Stomach (tissue), 8 donors: ENCODE measurements at regions not wholly inside any gene's neighbourhood (a gene's known extent, or its start where the extent isn't known, plus 50 kb on each side); places are given as distances from the start of the nearest gene placed in this dataset.

ENCODE experiments used
- DNase-seq, 2 donors: peaks; one replicate each; pipeline versions ENCODE4 v3.0.0 to v3.0.0-alpha.2; 2013 to 2019
- H3K27ac ChIP-seq, 5 donors: fragments of 200-600 bp in 4 of 5; sonication (generic) in 4 of 5; one replicate each; pipeline ENCODE4 v1.5.1; 2013 to 2019; ENCODE audit warnings: mild to moderate bottlenecking in 1 of 5, moderate library complexity in 1 of 5
- H3K27me3 ChIP-seq, 3 donors: fragments of 200-600 bp; sonication (generic); one replicate each; pipeline ENCODE4 v1.5.1; 2017 to 2019; ENCODE audit warnings: mixed run types in 1 of 3
- H3K36me3 ChIP-seq, 4 donors: fragments of 200-600 bp; sonication (generic); 1 replicate in 3 of 4; 2 replicates in 1 of 4; pipeline ENCODE4 v1.5.1; 2016 to 2019
- H3K4me1 ChIP-seq, 4 donors: fragments of 200-600 bp; sonication (generic); one replicate each; pipeline ENCODE4 v1.5.1; 2016 to 2019
- H3K4me3 ChIP-seq, 4 donors: fragments of 200-600 bp; sonication (generic) in 3 of 4; one replicate each; pipeline ENCODE4 v1.5.1; 2016 to 2019; ENCODE audit warnings: mild to moderate bottlenecking in 1 of 4
- H3K9me3 ChIP-seq, 4 donors: fragments of 200-600 bp; sonication (generic); one replicate each; pipeline ENCODE4 v1.5.1; 2016 to 2019
- CTCF ChIP-seq, 7 experiments: fragments of 450-650 bp in 4 of 7; fragments of 200-600 bp in 3 of 7; sonication (generic) in 3 of 7; IDR thresholded peaks; one replicate each; pipeline ENCODE4 v1.5.1; 2016 to 2019; ENCODE audit warnings: antibody characterized with exemption in 7 of 7, control low read depth in 2 of 7, mild to moderate bottlenecking in 1 of 7
- EP300 ChIP-seq: sonication (generic); formaldehyde crosslinking; IDR thresholded peaks from one replicate; pipeline ENCODE4 v1.6.1; 2017; ENCODE audit warnings: antibody characterized with exemption
- POLR2A ChIP-seq, 4 donors: fragments of 450-650 bp; IDR thresholded peaks; one replicate each; pipeline ENCODE4 v1.6.1; 2016; ENCODE audit warnings: antibody characterized with exemption in 4 of 4, control low read depth in 2 of 4, mild to moderate bottlenecking in 1 of 4, moderate library complexity in 1 of 4
- POLR2AphosphoS5 ChIP-seq, 3 donors: sonication (generic); formaldehyde crosslinking; IDR thresholded peaks; one replicate each; pipeline ENCODE4 v1.6.1; 2016; ENCODE audit warnings: antibody characterized with exemption in 3 of 3
- WGBS, 5 donors: extraction: QIAGEN DNeasy Blood & Tissue Kit in 3 of 5; methylation state at CpG; one replicate each; pipeline versions ENCODE4 v1.1.5 to v1.1.7; 2013 to 2018; 5-methylcytosine and 5-hydroxymethylcytosine counted together
- intact Hi-C: fragments of 100-400 bp; cut with DNase I; formaldehyde crosslinking; loops from one replicate; pipeline ENCODE4 v1.15.1; 2023; ENCODE audit warnings: low total_unique reads
- donor health status: healthy with polysubstance abuse.
- donor health status: Bipolar disorder and iron deficiency.
- donor health status: healthy.

GRCh38 chr16:87100306-87101058 lies 216.7 kb downstream of the C16orf95 start:
- H3K27ac ChIP-seq: no peak overlapping the region
- 59 to 72% (median 65%) methylated on average over 10 to 11 of the region's 11 CpGs for WGBS, 5 donors
- DNase-seq: no peak
- no peaks in the 10 kb centered on the region for H3K4me1 ChIP-seq
- no peak overlapping the region for H3K4me3 ChIP-seq
- peaks cover 0 to 5% (median 0%) of the 10 kb centered on the region in 4 donors for H3K9me3 ChIP-seq
- TF ChIP-seq CTCF (IDR thresholded peaks at IDR 0.05) (no peak), POLR2A (IDR thresholded peaks at IDR 0.05) (no peak), POLR2AphosphoS5 (IDR thresholded peaks at IDR 0.05) (no peak), EP300 (no peak)
- no peaks in the 10 kb centered on the region for H3K36me3 ChIP-seq
- H3K27me3 ChIP-seq: peaks cover 0 to 35% (median 6%) of the 10 kb centered on the region in 3 donors
- intact Hi-C loops: no loop called here

GRCh38 chr16:87101903-87102302 lies 215.3 kb downstream of the C16orf95 start:
- WGBS, 5 donors: 39 to 62% (median 49%) methylated on average over 3 of the region's 3 CpGs
- peak in 1 of 2 donors; percentile 52 for DNase-seq
- no peak overlapping the region for H3K27ac ChIP-seq
- peaks cover 0 to 5% (median 0%) of the 10 kb centered on the region in 4 donors for H3K9me3 ChIP-seq
- no peak overlapping the region for H3K4me3 ChIP-seq
- intact Hi-C loops: no loop called here
- H3K4me1 ChIP-seq: no peaks in the 10 kb centered on the region
- TF ChIP-seq POLR2AphosphoS5 (IDR thresholded peaks at IDR 0.05) (no peak), POLR2A (IDR thresholded peaks at IDR 0.05) (no peak), CTCF (IDR thresholded peaks at IDR 0.05) (no peak), EP300 (no peak)
- H3K27me3 ChIP-seq: peaks cover 0 to 23% (median 2%) of the 10 kb centered on the region in 3 donors
- H3K36me3 ChIP-seq: no peaks in the 10 kb centered on the region

- whole genome bisulfite sequencing, 5 donors: 74 to 93% (median 88%) methylated on average over 2 of the region's 2 CpGs
- DNase-seq: no peak
- Histone ChIP-seq H3K27ac (no peak overlapping the region), H3K27me3 (peaks cover 0 to 3% (median 0%) of the 10 kb centered on the region in 3 donors), H3K4me1 (no peaks in the 10 kb centered on the region), H3K4me3 (no peak overlapping the region), H3K36me3 (no peaks in the 10 kb centered on the region), H3K9me3 (peaks cover 0 to 5% (median 0%) of the 10 kb centered on the region in 4 donors)
- TF ChIP-seq POLR2AphosphoS5 (IDR thresholded peaks at IDR 0.05): no peak
- TF ChIP-seq EP300: no peak
- no peak for TF ChIP-seq POLR2A (IDR thresholded peaks at IDR 0.05)
- TF ChIP-seq CTCF (IDR thresholded peaks at IDR 0.05): no peak
- intact Hi-C loops: no loop called here
Measured at GRCh38 chr16:87107201-87107600, 210.0 kb downstream of the C16orf95 start.

GRCh38 chr16:87108278-87108677 lies 208.9 kb downstream of the C16orf95 start:
- H3K27ac ChIP-seq: no peak overlapping the region
- H3K4me3 ChIP-seq: no peak overlapping the region
- H3K36me3 ChIP-seq: no peaks in the 10 kb centered on the region
- peaks cover 0 to 3% (median 0%) of the 10 kb centered on the region in 3 donors for H3K27me3 ChIP-seq
- H3K4me1 ChIP-seq: no peaks in the 10 kb centered on the region
- H3K9me3 ChIP-seq: peaks cover 0 to 5% (median 0%) of the 10 kb centered on the region in 4 donors
- intact Hi-C loops: no loop called here
- TF ChIP-seq POLR2AphosphoS5 (IDR thresholded peaks at IDR 0.05) (no peak), CTCF (IDR thresholded peaks at IDR 0.05) (no peak), EP300 (no peak), POLR2A (IDR thresholded peaks at IDR 0.05) (no peak)
- WGBS, 5 donors: 69 to 75% (median 71%) methylated on average over 4 of the region's 4 CpGs
- no peak for DNase-seq
